ENCODE measurements at regions not wholly inside any gene's neighbourhood (a gene's known extent, or its start where the extent isn't known, plus 50 kb on each side); places are given as distances from the start of the nearest gene placed in this dataset.
"Not testable (repeated sequence)": the region's sequence is repeated elsewhere in the genome, so short reads cannot be mapped to it uniquely, and the experiment has no call there.

DNA sequence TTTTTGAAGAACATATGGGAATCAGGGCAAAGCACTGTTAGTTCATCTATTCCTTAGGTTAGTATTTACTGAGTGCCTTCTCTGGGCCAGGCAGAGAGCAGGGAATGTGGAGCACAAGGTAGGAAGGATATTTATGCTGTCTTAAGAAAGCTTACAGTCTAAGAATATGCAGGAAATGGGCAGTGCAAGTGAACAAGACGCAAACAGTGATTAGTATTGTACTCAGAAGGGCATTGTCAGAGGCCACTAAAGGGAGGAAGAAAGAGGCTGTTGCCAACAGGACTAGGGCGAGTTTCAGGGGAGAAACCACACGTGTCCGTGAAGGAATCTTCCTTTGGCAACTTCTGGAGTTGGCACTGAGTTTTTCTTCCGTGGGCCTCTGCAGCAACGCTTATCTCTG lies 552.8 kb upstream of the COBL start:
- DNase-seq: no peak

DNA sequence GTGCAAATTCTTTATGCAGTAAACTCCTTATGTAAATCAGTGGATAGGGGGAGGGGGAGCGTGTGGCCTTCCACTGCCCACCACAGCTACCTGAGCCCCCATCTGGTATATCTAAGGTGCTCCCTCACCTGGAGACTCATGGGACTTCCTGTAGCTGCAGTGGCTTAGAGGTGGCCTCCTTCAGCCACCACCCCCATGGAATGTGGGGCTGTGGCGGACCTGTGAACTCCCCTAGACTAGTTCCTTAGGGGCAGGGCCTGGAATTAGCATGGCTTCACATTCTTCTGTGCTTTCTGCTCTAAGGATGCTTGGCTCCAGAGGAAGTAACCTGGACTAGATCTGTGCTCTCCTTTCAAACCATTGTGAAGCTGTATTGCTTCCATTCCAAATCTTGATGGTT lies 550.5 kb upstream of the COBL start:
- no peak for DNase-seq

DNA sequence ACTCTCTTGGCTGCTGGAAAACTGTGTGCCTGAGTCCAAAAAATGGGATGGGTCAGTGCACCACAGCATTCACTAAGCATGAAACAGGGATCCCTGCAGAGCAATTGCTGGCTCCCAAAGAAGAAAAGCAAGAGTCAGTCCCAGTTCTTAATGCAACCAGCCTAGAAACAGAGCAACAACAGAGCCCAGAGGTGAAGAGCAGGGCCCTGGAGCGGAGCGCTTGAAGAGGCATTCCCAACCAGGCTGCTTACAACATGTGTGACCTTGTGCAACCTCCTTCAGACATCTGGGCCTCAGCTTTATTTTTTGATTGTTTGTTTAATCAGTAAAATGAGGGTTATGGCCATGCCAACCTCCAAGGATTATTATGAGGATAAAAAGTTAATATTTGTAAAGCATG lies 543.7 kb upstream of the COBL start:
- DNase-seq: no peak

DNA sequence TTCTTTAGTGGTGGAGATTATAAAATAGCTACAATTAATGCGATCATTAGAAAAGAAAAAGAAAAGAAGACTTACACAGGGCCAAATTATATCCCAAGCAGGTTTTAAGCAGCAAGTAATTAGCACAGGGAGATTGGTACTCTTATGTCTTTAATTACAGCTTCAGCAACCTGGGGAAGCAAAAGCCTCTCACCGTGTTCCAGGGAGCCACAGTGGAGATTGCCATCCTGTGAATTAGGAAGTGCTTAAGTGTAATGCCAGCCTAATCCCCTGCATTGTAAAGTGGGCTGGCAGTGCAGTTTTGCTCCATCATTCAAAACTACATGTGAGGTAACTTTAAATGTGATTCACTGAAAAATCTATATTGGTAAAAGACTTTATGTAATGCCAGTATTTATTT lies 533.5 kb upstream of the COBL start:
- DNase-seq: no peak

DNA sequence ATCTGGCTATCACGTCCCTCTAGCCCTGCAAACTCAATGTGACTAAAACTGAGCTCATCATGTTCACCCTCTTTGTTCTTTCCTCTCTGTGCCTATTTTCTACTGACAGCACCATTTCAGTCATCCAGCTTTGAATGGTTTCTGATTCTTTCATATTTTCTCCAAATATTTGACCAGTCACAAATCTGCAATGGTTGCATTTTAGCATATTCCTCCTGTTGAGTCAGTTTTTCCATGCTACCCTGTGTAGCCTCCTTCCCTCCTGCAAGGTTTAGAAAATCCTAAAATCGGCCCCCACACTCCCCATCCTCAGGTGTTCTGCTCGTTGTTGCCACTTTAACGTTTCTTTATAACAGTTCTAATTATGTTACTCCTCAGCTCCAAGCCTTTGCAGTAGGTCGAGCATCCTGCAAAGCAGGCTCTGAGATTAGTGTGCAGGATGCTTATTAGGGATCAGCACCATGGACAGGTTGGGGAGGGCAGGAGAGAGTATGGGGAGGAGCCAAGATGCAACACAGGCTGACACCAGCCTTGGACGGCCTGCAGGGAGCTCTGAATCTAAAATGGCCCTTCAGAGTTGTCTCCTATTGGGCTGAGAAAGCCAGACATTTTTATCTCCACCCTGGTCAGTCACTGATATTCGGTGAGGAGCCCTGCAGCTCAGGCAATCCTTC lies 531.0 kb upstream of the COBL start:
- DNase-seq: no peak

DNA sequence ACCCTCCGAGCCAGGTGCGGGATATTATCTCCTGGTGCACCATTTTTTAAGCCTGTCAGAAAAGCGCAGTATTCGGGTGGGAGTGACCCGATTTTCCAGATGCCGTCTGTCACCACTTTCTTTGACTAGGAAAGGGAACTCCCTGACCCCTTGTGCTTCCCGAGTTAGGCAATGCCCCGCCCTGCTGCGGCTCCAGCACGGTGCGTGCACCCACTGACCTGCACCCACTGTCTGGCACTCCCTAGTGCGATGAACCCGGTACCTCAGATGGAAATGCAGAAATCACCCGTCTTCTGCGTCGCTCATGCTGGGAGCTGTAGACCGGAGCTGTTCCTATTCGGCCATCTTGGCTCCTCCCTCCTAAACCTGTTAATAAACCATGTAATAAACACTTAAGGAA lies 522.5 kb upstream of the COBL start:
- DNase-seq: not testable (repeated sequence)

DNA sequence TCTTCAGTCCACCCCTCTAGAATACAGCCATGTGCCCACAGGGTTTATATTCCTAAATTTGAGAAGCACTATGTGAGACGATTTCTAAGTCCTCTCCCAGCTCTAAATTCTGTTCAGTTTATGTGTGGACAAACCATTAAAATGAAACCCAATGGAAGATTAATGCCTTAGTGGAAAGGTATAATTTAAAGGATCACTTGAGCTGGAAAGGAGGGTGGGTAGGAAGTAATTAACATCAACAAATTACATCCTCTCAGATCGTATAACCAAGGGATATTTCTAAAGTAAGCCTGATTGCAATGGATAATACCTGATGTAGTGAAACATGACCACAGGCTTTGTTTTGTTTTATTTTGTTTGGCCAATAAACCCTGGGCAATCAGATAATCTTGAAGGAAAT lies 511.0 kb upstream of the COBL start:
- DNase-seq: no peak

DNA sequence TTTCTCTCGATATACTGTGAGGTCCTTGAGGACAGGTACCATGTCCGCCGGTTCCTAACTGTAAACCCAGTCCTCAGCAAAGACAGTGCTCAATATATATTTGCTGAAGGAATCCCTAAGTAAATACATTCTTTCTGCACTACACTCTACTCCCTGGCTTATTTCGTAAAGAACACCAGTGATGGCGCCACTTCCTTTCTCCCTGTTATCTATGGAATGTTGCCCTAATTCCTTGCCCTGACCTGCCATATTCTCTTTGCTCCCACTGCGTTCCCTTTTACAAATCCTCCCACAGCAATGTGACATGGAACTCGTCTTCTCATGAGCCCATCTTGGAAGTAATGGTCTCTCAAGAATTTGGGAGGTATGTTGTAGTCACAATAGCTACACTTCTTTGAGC lies 507.4 kb upstream of the COBL start:
- no peak for DNase-seq

DNA sequence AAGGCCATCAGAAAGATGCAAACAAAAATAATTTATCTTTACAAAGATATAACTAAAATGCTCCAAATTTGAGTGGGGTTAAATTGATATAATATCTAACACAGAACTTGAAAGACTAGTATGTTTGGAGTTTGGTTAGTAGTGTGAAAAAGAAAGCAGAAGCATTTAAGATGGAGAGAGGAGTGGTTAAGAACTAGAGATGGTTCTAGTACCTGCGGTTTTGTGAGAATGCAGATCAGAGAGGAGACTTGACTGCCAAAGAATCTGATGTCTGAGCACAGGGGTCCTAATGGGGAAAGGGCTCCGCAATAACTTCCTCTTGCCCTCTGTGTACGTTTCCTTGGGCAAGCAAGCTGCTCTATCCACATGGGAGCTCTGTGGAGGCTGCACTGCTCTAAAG lies 506.8 kb upstream of the COBL start:
- no peak for DNase-seq

DNA sequence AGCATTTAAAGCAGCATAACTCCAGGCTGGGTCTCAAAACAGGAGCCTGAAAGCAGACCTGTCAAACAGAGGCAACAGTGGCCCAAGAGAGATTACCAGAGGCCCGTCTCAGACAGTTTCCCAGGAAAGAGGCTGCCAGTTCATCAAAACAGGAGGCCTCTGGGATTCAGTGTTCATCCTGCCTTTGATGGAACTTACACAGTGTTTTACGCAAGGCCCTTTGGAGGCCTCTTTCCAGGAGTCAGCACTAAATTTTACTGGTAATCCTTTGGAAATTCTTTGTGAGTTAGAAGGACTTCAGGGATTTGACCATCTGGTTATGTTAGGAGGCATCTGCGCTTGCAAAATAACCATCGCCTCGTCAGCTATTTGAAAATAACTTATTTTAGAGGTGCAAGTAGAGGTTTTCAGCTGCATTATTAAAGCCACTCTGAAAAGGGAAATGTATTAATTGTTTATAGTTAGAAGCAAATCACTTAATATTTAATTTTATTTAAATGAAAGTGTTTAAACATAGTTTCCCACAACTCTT lies 501.2 kb upstream of the COBL start:
- DNase-seq: no peak

DNA sequence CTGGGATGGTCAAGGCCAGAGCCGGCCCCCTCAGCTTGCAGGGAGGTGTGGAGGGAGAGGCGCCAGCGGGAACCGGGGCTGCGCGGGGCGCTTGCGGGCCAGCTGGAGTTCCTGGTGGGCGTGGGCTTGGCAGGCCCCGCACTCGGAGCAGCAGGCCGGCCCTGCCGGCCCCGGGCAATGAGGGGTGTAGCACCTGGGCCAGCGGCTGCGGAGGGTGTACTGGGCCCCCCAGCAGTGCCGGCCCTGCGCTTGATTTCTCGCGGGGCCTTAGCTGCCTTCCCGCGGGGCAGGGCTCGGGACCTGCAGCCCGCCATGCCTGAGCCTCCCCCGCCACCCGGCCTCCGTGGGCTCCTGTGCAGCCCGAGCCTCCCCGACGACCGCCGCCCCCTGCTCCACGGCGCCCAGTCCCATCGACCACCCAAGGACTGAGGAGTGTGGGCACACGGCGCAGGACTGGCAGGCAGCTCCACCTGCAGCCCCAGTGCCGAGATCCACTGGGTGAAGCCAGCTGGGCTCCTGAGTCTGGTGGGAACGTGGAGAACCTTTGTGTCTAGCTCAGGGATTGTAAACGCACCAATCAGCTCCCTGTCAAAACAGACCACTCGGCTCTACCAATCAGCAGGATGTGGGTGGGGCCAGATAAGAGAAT lies 489.3 kb upstream of the COBL start:
- DNase-seq: not testable (repeated sequence)

DNA sequence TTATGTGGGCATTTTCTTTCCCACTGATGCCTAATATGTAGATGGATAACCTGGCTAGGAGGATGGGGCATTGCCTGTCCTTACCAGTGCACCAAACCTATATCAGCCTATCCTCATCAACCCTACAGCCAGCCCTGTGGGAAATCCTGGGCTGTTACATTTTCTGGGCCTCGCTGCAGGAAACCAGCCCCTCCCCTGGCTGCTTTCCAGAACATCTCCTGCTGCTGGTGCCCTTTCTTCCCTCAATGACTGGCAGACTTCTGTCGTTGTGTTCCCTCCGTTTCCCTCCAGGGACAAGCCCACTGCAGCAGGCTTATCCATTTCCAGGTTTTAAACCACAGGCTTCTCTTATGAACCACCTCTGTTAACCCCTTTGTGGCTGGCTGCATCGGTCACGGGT lies 486.1 kb upstream of the COBL start:
- no peak for DNase-seq

DNA sequence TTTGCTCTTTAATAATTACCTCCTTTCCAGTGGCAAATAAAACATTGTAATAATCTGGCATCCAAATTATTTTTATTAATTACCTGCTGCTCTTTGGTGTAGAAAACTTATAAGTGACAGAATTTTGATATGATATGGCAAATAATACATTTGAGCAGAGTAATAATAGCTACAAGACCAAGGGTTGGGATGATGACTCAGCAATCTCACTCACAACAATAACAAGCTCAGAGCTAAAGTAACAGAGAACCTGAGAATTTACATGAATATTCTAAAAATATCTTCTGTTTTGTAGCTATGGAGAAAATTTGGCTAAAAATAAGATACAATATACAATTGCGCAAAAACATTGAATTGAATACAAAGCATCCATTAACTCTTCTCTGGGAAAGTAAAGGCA lies 480.8 kb upstream of the COBL start:
- no peak for DNase-seq

DNA sequence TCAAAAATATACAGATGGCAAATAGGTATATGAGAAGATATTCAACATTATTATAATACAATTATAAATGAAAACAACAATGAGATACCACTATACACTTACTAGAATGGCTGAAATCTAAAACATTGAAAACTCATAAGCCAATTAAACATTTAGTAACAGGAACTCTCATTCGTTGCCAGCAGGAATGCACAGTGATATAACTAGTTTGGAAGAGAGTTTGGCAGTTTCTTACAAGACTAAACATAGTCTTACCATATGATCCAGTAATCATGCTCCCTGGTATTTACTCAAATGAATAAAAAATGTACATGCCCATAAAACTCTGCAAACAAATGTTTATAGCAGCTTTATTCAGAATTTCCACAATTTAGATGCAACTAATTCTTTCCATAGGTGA lies 476.2 kb upstream of the COBL start:
- DNase-seq: no peak

DNA sequence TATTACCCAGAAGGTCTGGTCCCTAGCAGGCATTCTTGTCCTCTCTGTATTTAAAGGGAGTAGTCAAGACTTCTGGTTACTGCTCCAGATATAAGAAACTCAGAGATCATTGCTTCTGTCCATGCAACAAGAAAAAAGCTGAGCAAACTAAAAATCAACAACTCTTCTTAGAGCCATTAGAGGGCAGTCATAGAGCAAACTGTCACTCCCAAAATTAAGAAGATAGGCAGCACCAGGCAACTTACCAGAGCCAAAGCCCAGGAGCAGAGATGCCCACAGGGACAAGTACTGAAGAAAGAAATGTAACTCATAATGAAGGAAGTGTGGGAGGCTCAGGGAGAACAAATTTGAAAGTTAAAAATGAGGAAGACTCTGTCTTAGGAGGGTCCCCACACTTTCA lies 472.9 kb upstream of the COBL start:
- DNase-seq: no peak

DNA sequence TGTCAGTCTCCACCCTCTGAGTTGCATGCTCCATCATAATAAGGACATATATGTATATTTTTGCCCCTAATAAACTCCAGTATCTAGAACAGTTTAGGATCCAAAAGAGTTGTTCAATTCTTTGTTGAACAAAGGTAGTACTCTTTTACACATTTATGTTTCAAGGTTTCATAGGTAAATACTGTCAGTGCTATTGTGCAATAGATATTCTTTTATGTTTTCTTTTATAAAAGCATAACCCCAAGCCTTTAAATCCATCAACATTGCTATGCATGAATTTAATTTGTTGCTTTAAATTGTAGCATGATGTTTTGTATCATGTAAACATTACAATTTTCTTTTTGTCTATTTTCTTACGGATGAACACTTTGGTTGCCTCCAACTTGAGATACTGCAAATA lies 469.7 kb upstream of the COBL start:
- no peak for DNase-seq

DNA sequence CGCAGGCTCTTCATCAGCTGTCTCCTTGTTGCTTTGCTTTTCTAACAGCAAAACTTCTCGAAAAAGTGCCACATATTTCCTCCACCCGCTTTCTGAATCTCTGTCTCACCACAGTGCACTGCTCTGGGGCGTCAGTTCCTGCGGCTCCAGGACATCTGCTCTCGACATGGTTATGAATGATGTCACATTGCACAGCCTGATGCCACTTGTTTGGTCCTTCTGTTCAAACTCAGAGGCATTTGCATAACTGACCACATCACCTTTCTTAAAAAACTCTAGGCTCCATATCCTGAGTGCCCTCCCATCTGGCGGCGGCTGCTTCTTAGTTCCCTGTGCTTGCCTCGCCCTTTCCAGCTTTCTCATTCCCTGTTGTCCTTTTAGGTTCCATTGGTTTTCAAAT lies 469.3 kb upstream of the COBL start:
- DNase-seq: no peak

DNA sequence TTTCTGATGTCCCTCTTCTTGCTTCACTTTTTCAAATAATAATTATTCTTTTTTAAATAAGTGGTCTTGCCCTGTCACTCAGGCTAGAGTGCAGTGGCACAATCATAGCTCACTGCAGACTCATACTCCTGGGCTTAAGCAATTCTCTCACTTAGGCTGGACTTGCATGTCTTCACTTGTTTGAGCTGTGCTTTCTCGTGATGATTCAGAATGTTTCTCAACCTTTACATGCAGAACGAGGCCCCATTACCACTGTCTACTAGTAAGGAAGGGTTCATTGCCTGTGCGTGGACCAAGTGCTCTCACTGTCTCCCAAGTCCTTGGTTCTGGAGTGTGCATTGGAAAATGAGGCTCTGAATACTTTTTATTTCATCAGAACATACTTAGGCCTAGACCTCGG lies 468.6 kb upstream of the COBL start:
- DNase-seq: no peak

DNA sequence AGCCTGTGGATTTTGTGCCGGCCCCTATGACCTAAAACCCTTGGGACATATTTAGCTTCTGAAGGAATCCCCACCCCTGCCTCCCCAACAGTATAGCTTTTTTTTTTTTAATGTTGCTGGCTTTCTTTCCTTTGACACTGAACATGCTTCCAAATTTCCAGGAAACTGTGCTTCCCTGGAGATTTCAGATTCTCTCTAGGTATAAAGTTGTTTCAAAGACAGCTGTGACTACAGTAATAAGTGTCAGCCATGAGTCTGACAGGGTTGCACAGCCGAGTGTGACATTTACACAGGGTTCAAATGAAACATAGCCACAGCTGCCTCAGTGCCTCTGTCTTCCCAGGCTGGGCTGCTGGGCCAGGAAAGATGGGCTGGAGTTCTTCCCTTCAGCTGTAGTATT lies 466.6 kb upstream of the COBL start:
- no peak for DNase-seq

DNA sequence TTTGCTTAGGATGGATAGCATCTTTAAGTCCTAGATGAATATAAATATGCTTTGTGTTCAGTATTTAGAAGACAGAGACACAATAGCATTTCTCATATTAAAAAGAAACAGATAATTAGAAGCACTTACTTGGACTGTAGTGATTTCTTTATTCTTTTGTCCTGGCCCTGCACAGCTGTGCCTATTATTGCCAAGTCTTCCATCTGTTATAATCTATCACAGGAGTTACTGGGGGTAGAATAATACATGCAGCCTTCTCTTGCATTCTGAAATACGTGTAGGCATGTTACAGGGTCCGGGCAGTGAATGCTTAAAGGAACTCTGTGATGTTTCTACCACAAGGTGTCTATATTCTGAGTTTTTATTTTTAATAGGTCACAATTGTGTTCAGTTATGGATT lies 461.5 kb upstream of the COBL start:
- DNase-seq: no peak

DNA sequence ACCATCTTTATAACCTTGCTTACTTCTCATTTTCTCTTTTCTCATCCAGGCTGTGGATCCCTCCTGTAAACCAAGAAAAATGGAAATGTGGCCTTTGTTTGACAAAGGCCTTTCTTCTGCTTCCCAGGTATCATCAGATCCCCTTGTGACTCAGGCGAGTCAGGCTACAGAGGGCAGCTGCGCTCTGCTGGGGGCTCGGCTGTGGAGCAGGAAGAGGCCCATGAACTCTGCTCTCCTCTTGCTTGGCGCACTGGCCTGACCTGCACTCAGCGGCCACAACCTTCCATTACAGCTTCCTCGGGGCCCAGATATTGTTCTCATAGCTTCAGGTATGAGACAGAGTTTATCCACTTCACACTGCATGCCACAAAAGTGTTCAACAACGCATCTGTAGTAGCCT lies 457.6 kb upstream of the COBL start:
- no peak for DNase-seq

DNA sequence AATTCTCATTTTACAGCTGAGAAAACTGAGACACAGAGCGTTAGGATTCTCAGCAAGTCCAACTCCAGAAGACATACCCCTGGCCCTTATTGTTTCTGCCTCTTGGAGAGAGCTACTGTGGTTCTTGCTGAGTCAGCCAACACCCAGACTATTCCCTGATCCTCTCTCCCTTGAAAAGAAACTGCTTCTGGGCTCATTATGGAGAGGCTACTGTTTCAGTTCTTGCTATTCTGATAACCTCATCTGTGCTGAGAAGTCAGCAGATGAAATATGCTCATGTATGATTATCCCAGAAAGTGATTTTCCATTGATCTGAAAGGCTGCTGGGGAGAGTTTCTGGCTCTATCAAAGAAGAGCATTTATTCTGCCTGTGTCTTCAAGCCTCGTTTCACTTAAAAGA lies 455.6 kb upstream of the COBL start:
- DNase-seq: no peak

DNA sequence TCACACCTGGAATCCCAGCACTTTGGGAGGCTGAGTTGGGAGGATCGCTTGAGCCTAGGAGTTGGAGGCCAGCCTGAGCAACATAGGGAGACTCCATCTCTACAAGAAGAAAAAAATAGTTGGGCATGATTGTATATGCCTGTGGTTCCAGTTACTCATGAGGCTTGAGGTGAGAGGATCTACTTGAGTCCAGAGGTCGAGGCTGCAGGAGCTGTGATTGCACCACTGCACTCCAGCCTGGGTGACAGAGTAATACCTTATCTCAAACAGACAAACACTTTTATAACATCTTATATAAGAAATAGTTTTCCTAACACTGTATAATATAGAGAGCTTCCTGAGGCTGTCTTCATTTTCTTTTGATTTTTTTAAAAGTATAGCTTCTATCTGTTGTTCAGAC lies 448.4 kb upstream of the COBL start:
- no peak for DNase-seq

DNA sequence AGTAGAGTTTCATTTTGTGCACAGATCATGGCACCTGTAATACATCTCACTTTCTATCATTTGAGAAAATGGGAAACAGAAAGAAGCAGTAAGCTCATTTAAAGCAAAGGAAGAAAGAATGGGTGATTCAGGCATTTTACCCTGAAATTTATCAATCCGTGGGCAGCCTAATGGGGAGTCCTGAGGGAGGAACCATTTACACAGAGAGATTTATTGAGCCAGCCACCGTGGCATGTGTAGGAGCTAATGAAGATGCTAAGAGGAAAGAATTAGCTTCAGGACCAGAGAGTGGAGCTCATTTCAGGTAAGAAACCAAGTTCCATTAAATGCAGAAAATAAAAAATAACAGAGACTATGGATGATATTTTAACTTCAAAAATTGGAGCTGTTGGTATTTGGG lies 443.4 kb upstream of the COBL start:
- DNase-seq: no peak

DNA sequence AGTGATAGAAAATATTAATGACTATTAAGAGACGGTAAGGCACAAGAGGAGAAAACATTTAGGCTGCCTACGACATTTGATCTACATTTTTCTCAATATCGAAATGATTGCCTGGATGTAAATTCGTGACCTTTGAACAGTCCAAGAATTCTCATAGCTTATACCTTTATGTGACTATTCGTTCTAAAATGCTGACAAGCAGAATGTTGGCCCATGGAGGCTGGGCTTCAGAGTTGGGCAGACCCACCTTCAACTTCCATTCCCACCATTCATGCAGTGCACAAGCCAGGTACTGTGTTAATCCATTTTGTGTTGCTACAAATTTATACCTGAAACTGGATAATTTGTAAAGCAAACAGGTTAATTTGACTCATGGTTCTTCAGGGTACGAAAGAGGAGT lies 441.4 kb upstream of the COBL start:
- no peak for DNase-seq
